Fibroblast of upper back skin (primary cell): ENCODE measurements at regions not wholly inside any gene's neighbourhood (a gene's known extent, or its start where the extent isn't known, plus 50 kb on each side); places are given as distances from the start of the nearest gene placed in this dataset.

Experiments used
- DNase-seq: peaks from one replicate; pipeline ENCODE4 v3.0.0-alpha.2; 2013

DNA sequence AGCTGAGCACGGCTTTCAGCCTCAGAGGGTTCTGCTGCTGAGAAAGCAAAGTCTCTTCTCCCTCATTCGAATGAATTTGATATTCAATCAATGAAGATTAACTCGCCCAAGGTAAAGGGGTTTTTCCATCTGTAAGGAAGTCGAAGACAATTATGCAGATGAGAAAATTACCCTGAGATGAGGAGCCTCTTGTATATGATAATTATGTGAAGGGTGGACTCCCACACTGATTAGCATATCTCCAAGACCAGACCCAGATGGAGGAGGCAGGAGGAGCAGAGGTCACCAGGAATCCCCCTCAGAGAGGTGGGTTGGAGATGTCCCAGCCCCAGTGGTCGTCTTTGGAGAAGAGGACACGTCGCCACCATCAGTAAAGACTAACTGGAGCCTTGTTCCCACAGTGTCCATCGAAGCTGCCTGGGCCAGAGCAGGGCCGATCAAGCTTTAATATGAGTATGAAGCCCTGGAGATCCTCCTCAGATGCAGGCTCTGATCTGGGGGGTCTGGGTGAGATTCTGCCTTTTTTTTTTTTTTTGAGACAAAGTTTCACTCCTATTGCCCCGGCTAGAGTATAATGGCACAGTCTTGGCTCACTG, 61.5 kb upstream of the LHX1 start:
- no peak for DNase-seq

GRCh38 chr17:36876966-36877365, 60.3 kb upstream of the LHX1 start:
- no peak for DNase-seq

- DNase-seq, result peak; percentile 48
Measured at GRCh38 chr17:36877771-36878170, 59.5 kb upstream of the LHX1 start.

DNA sequence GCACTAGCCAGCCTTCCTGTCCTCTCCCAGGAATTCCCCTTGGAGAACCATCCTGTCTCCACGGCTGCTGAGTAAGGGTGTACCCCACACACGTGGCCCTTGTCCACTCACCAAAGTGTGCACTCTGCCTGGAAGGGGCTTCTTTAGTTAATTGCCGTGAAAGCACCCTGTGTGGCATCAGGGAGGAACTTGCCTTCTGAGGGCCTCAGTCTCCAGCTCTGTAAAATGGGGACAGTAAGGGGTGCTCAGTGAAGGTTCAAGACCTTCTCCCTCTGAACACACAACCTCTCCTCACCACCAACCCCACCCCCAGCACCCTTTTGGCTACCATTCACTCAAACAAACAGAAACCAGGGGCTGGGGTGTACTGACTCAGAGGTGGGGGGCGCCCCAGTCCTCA, 59.1 kb upstream of the LHX1 start:
- no peak for DNase-seq

- no peak for DNase-seq
Measured at GRCh38 chr17:36879027-36879426, 58.2 kb upstream of the LHX1 start.

DNA sequence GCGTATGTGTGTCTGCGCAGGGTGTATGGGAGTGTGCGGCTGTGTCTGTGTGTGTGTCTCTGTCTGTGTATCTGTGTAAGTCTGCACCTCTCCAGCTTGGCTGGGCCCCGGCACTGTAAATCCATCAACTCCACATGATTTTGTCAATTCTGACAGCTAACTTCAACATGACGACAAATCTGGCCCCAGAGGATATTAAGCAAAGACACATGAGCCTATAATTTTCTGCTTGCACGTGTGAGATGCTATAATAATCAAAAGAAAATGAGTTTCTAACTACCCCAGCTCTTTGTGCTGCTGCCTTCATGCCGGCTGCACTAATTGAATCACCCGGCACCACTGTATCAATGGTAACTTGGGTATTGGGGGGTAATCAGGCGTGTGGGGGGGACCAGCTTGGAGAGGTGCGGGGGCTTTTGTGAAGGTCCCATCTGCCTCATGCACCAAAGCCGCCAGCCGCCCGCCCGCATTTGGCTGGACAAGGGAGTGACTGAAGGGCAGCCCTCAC, 57.6 kb upstream of the LHX1 start:
- DNase-seq, result no peak

DNA sequence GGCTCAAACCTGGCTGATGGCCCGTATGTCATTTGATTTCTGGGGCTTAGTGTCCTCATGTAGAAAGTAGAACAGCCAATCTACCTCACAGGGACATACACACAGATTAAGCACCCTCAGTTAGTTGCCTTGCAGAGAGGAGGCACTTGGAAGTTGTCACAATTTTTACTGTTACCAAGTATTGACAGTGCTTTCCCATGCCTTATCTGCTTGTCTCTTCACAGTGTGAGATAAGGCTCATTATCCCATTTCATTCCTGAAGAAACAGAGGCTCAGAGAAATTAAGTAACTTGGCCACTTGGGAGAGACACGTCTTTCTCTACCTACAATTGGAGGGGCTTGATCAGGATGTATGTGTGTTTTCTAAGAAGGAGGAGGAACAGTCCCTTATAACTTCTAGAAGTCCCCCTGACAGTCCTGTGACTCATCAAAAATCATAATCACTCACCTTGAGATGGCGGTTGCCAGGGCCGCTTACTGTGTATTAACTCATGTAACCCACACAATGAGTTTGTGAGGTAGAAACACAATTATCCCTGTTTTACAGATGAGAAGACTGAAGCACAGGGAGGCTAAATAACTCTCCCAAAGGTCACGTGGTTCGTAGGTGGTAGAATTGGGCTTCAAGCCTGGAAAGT, 56.9 kb upstream of the LHX1 start:
- no peak for DNase-seq

DNA sequence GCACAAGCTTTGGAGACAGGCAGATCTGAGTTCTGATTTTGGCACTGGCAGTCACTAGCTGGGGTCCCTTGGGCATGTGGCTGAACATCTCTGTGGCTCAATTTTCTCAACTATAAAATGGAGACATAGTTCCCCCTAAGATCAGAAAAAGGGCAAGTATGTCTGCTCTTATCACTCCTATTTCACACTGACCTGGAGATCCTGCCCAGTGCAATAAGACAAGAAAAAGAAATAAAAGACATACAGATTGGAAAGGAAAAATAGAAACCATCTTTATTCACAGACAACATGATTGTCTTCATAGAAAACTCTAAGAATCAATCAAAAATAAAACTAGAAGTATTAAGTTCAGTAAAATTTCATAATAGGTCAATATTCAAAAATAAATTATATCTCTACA, 56.0 kb upstream of the LHX1 start:
- no peak for DNase-seq

DNA sequence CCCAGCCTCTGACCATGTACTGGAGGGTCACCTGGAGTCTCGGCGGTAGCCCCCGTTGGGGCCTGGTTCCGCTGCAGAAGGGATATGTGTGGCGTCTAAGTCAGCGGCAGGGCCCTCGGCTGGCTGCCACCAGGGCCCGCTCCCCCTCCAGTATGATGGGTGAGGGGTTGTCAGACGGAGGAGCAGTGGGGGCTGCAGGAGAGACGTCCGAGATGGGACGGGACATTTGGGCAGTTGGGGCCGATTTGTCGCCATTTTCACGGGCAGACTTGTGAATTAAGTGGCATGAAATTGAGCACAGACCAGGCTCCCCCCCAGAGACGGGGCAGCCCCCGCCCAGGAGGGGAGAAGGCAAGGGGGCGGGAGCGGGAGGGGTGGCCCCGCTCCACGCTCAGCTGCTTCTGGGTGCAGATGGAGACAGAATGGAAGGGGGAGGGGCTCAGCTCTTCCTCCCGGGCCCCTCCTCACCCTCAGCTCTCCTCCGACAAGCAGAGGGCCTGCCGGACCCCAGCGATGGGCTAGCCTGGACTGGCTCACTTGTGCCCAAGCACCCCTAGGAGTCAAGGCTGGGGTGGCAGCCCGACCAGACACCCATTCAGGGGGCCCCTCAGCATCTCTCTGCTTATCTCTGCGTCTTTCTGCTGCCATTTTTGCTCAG, 52.7 kb upstream of the LHX1 start:
- DNase-seq, result no peak

- no peak for DNase-seq
Measured at GRCh38 chr17:36885153-36885735, 52.0 kb upstream of the LHX1 start.

DNA sequence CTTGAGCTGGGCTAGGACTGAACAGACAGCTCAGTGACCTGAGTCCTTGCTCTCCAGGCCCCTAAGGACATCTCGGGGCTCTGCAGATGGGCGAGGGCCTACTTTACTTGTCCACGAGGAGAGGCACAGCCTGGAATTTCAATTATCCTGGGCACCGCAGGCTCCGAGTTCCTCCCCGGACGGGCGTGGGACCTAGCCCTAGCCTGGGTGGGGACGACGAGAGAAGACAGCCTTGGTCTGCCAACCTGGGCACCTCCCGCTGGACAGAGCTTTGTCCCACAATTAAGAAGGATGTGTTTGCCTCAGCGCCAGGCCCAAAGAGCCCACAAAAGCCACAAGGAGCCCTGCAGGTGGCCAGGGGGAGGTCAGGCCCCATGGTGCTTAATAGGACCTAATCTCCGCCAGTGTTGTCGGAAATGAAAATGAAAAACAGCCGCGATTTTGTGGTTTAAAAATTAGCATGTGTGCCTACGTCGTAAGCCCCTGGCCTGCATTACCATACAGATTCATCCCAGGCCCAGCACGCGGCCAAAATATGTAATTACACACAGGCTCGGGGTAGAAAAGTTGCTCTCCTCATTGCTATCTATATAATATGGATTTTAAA, 51.4 kb upstream of the LHX1 start:
- peak; percentile 9 for DNase-seq
